GM21423 (cell line): ENCODE measurements at regions not wholly inside any gene's neighbourhood (a gene's known extent, or its start where the extent isn't known, plus 50 kb on each side); places are given as distances from the start of the nearest gene placed in this dataset.

Experiments
- ATAC-seq: cut with Tn5 transposase; IDR thresholded peaks from one replicate; pipeline ENCODE4 v1.9.1; 2021; ENCODE audit warnings: mild to moderate bottlenecking, moderate library complexity; ENCODE audit not compliant: unreplicated experiment

DNA sequence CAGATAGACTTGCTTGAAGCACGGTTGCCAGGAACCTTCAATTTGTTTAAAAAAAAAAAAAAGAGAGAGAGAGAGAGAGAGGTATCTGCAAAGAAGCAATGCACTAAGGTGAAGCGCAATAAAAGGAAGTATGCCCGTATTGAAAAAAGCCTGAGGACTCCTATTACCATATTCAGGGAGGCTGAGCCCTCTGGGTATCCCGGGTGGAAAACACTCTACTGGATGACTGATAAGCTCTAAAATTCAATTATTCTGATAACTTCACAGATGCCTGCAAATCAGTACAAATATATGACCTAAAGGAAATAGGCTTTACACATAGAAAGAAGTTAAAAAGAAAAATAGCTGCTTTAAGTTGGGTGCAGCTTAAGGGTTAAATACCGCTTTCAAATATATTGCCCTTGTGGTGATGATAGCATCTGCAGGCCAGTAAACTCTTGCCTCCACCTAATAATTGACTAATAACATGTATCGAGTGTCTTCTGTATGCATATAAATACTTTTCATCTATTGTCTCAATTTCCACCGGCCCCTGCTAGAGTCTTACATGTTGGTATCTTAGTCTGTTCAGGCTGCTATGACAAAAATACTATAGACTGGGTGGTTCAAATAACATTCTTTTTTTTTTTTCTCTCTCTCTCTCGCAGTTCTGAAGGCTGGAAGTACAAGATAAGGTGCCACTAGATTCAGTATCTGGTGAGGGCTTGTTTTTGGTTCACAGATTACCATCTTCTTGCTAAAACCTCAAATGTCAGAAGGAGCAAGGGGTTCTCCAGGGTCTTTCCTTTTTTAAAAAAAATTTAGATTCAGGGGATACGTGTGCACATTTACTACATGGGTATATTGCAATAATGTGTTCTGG, 187.4 kb upstream of the JARID2 start:
- no peak for ATAC-seq

GRCh38 chr6:15061180-15061641, 184.7 kb upstream of the JARID2 start:
- ATAC-seq = no peak

DNA sequence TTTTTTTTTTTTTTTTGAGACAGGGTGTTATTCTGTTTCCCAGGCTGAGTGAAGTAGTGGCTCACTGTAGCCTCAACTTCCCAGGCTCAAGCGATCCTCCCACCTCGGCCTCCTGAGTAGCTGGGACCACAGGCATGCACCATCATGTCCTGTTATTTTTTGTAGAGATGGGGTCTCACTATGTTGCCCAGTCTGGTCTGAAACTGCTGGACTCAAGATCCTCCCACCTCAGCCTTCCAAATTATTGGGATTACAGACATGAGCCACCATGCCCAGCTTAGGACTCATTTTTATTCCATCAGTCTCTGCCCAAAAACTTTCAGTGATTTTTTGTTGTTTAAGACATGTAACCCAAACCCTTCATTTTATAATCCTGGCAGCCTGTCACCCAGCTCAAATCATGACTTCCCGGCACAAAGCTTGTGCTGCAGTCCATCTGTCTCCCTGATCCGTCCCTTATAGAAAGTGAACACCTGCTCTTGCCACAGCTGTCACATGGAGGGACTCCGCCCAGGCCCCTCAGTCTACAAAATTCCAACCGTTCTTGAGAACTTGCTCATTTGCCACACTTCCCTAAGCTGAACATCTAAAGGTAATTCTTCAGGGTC, 183.9 kb upstream of the JARID2 start:
- ATAC-seq = no peak

DNA sequence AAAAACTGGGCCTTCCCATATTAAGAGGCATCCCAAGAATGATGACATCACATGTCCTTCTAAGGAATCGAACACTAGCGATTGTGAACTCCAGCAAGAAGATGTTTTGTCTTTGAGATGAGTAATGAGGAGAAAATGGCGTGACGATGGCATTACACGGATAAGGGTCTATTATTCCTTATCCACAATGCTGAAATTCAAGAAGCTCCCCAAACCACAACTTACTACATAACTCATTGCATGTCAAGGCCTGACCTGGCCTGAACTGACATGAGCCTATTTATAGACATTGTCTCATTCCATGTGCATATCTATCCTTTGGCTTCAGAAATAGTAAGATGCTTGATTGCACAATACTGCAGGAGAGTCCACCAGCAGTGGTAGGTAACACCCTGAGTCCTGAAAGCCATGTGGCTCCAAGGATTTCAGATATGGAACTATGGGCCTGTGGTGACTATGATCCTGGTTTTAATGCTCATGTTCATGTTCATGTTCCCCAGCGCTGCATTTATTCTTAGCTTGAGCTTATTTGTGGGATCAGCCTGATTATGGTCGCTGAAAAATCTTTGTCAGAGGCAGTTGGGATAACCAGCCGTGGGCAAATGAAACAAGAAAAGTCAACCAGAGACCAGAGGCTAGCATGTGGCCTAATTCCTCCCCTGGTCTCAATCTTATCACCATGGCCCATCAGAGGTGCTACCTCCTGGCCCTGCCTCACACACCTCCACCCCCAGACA, 183.2 kb upstream of the JARID2 start:
- ATAC-seq = no peak

DNA sequence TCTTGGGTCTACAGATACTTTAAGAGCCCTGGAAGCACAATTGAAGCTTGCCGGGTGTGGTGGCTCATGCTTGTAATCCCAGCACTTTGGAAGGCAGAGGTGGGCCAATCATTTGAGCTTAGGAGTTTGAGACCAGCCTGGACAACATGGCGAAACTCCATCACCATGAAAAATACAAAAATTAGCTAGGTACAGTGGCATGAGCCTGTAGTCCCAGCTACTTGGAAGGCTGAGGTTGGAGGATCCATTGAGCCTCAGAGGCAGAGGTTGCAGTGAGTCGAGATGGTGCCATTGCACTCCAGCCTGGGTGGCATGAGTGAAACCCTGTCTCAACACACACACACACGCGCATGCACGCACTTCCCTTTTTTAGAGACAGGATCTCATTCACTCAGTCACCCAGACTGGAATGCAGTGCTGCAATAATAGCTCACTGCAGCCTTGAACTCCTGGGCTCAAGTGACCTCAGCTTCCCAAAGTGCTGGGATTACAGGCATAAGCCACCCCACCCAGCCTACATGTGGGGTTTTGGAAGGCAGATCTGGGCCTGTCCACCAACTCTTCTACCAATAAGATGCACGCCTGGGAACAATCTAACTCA, 182.5 kb upstream of the JARID2 start:
- ATAC-seq = no peak

- no peak for ATAC-seq
Measured at GRCh38 chr6:15065261-15065989, 180.4 kb upstream of the JARID2 start.

DNA sequence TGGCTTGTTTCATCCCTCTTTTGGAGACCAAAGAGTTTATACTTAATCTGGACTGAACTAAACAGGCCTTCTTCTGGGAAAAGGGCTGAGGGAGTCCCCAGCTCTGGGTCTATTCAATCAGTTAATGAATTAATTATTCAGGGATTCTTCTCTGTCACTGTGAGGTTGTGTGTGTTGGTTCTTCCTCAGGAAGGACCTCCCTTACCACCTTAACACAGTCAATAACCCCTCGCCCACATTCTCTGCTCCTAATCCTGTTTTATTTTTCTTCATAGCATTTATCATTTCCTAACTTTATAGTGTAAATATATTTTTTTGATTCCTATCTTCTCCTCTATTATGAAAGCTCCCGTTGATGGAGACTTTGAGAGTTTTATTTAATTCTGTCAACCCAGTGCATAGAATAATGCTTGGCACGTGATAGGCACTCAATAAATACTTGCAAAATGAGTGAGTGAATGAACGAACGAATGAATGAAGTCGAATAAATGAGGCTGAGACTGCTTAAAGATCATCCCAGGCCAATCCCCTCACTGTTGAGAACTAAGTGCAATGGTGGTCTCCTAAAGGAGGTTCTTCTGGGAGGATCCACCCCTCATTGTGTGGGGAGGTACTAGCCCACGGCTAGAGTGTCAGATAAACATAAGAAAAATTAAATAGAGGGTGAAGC, 179.6 kb upstream of the JARID2 start:
- no peak for ATAC-seq

DNA sequence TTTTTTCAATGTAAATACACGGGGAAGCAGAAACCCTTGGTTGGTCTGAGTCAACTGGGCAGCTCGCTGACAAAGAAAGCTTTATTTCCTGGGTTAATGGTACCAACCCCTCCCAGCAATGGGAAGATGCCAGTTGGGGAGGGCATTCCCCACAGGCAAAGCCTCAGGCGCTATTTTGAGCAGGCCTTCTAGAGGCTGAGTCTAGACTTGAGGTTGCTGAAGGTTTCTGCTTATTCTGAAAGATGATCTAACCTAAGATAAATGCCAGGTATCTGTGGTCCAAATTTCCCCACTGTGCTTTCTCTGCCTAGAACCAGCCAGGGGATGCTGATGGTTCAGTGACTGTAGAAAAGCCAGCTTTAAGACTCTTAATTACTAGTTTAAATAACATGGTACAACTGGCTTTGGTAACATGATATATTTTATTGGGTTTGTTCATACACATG, 172.5 kb upstream of the JARID2 start:
- no peak for ATAC-seq

- ATAC-seq = no peak
Measured at GRCh38 chr6:15073883-15074465, 171.9 kb upstream of the JARID2 start.

DNA sequence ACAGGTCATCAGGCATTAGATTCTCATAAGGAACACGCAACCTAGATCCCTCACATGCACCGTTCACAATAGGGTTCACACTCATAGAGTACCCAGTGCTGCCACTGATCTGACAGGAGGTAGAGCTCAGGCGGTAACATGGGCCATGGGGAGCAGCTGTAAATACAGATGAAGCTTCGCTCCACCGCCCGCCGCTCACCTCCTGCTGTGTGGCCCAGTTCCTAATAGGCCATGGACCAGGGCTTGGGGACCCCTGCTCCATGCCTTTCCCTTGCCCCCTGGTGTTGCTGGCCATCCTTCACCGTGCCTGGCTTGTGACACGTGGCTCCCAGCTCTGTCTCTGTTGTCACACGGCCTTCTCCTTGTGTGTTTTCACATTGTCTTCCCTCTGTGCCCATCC, 171.1 kb upstream of the JARID2 start:
- no peak for ATAC-seq

GRCh38 chr6:15076565-15076964, 169.3 kb upstream of the JARID2 start:
- ATAC-seq = no peak

DNA sequence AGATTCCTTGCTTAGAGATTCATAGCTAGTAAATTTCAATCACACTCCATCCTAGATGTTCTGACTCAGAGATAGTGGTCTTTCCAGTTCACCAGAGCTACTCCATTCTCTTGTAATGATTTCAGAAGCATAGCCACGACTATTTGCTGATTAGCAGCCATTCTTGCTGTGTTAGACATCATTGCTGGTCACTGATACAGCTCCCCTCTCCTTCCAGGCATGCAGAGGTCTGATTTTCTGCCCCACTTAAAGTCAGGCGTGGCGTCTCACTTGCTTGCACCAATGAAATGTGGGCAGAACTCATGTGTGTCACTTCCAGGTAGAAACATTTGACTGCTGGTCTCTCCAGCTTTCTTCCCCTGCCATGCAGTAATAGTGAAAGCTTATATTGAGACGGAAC, 168.9 kb upstream of the JARID2 start:
- ATAC-seq = no peak

DNA sequence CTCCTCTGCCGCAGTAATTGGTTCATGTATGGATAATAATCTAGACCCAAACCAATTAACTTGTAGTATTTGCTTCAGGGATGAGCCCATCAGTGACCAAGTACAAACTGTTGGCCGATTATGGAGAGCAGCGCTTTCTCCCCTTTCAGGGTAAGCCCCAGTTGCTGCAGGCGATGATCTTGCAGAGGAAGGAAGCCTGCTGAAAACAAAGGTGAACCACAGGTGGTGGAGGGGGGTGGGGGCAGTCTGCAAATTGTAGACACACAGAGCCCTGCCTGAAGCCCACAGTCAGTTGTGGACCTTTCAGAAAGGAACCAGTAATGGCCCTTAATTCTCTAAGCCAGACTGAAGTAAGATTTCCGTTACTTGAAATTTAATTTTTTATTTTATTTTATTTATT, 167.9 kb upstream of the JARID2 start:
- no peak for ATAC-seq

DNA sequence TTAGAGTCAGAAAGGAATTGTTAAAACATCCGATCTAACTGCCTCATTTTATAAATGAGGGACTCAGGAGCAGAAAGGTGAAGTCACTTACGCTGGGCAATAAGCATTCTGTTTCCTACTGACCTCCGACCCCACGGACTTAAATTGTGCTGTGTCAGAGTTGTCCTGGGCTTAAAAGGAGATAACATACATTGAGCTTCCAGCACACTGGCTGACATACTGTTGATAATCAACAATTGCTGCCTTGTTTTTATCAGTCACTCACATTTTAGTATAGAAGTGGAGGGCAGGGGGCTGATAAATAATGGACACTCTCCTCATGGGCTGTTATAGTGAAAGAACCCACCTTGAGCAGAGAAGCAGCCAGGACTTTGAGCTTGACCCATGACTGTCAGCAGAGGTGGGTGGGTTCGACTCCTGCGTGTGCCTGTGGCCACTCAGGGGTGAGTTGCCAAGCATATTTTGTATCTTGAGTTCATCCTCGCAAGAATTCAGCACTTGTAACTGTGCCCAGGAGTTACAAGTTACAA, 166.5 kb upstream of the JARID2 start:
- no peak for ATAC-seq

- no peak for ATAC-seq
Measured at GRCh38 chr6:15080895-15081294, 165.0 kb upstream of the JARID2 start.

GRCh38 chr6:15081447-15081846, 164.4 kb upstream of the JARID2 start:
- no peak for ATAC-seq

- no peak for ATAC-seq
Measured at GRCh38 chr6:15082708-15083107, 163.2 kb upstream of the JARID2 start.

DNA sequence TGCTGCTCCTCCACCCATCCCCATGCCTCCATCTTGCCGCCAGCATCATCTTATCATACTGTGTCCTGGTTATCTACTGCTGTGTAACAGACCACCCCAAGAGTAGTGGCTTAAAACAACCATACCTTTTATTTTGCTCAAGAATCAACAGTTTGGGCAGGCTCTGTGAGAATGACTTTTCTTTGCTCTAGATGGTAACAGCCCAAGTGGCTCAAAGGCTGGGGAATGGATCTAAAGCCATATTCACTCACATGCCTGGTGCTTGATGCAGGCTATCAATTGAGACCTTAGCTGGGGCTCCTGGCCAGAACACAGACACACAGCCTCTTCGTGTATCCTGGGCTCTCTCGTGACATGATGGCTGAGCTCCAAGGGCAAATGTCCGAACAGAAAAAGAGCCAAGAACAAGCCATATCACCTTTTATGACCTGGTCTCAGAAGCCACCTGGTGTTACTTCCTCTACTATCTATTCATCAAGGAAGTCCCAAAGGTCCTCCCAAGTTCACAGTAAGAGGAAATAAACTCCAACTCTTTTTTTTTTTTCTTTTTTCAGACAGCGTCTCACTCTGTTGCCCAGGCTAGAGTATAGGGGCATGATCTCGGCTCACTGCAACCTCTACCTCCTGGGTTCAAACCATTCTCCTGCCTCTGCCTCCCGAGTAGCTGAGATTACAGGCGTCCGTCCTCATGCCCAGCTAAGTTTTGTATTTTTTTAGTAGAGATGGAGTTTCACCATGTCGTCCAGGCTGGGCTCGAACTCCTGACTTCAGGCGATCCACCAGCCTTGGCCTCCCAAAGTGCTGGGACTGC, 159.3 kb upstream of the JARID2 start:
- no peak for ATAC-seq

GRCh38 chr6:15087186-15087589, 158.7 kb upstream of the JARID2 start:
- no peak for ATAC-seq
